Vagina (tissue), 2 donors: ENCODE measurements at regions not wholly inside any gene's neighbourhood (a gene's known extent, or its start where the extent isn't known, plus 50 kb on each side); places are given as distances from the start of the nearest gene placed in this dataset.

ENCODE experiments used
- CTCF ChIP-seq, 3 experiments: fragments of 450-650 bp in 2 of 3; fragments of 200-600 bp in 1 of 3; sonication (generic) in 1 of 3; IDR thresholded peaks; one replicate each; pipeline ENCODE4 v1.5.1; 2017 to 2019; ENCODE audit warnings: antibody characterized with exemption in 3 of 3, mild to moderate bottlenecking in 2 of 3, moderate library complexity in 2 of 3
- POLR2A ChIP-seq, 2 donors: fragments of 450-650 bp; IDR thresholded peaks; one replicate each; pipeline ENCODE4 v1.6.1; 2017; ENCODE audit warnings: antibody characterized with exemption in 2 of 2, mild to moderate bottlenecking in 2 of 2, moderate library complexity in 2 of 2
- POLR2AphosphoS5 ChIP-seq, 2 donors: sonication (generic); formaldehyde crosslinking; IDR thresholded peaks; one replicate each; pipeline ENCODE4 v1.9.0; 2017; ENCODE audit warnings: antibody characterized with exemption in 2 of 2, mild to moderate bottlenecking in 2 of 2, low read depth in 1 of 2; ENCODE audit not compliant: insufficient read depth in 1 of 2

GRCh38 chr2:71908798-71909197 lies 238.9 kb downstream of the CYP26B1 start:
- TF ChIP-seq CTCF (IDR thresholded peaks at IDR 0.05) (no peak), POLR2A (IDR thresholded peaks at IDR 0.05) (no peak), POLR2AphosphoS5 (IDR thresholded peaks at IDR 0.05; ENCODE audit: insufficient read depth in 1 of 2, low read depth in 1 of 2) (no peak)
